K562 (cell line): ENCODE measurements at regions not wholly inside any gene's neighbourhood (a gene's known extent, or its start where the extent isn't known, plus 50 kb on each side); places are given as distances from the start of the nearest gene placed in this dataset.

ENCODE experiments used
- POLR2B ChIP-seq: fragments of 450-650 bp; IDR thresholded peaks from 2 replicates; pipeline ENCODE4 v1.6.1; 2018; ENCODE audit warnings: low read depth; ENCODE audit not compliant: partially characterized antibody
- TF ChIP-seq, protein P1 (sequence below), 3 experiments: IDR thresholded peaks in 2 of 3; conservative IDR thresholded peaks in 1 of 3; 2 replicates each; pipeline ENCODE4 v1.5.1; 2011 to 2012; ENCODE audit warnings: low read length in 3 of 3, mild to moderate bottlenecking in 3 of 3, control low read depth in 2 of 3, improper control_type of control experiment in 1 of 3, inconsistent platforms in 1 of 3, low read depth in 1 of 3, mixed read lengths in 1 of 3, moderate library complexity in 1 of 3; ENCODE audit not compliant: insufficient read depth in 2 of 3

DNA sequence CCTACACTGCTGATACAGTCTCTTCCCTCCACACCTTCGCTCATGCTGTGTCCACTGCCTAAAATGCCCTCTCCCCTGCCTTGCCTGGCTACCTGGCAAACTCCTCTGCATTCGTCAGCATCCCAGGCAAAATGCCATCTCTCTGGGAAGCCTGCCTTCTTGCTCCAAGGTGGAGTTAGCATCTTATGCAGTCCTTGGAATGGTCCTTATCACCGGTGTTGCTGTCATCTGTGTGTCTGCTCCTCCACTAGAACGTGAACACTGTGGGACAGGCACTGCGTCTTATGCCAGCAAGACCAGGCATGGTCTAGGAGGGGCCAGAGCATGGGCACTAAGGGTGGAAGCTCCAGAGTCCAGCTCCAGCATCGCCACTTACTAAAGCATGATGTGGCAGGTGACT lies 211.8 kb downstream of the MATN1 start:
- TF ChIP-seq, protein P1, sequence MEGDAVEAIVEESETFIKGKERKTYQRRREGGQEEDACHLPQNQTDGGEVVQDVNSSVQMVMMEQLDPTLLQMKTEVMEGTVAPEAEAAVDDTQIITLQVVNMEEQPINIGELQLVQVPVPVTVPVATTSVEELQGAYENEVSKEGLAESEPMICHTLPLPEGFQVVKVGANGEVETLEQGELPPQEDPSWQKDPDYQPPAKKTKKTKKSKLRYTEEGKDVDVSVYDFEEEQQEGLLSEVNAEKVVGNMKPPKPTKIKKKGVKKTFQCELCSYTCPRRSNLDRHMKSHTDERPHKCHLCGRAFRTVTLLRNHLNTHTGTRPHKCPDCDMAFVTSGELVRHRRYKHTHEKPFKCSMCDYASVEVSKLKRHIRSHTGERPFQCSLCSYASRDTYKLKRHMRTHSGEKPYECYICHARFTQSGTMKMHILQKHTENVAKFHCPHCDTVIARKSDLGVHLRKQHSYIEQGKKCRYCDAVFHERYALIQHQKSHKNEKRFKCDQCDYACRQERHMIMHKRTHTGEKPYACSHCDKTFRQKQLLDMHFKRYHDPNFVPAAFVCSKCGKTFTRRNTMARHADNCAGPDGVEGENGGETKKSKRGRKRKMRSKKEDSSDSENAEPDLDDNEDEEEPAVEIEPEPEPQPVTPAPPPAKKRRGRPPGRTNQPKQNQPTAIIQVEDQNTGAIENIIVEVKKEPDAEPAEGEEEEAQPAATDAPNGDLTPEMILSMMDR (IDR thresholded peaks at IDR 0.05 in 2 of 3, conservative IDR thresholded peaks at IDR 0.05 in 1 of 3; ENCODE audit: insufficient read depth in 2 of 3, low read depth in 1 of 3, low read length in 3 of 3): no peak
- TF ChIP-seq POLR2B: no peak
